GM12878 (cell line): ENCODE measurements at regions not wholly inside any gene's neighbourhood (a gene's known extent, or its start where the extent isn't known, plus 50 kb on each side); places are given as distances from the start of the nearest gene placed in this dataset.

Experiments
- ATAC-seq: fragments of 200-7000 bp; cut with Tn5 transposase; 3 replicates; pipeline ENCODE4 v1.9.1; 2020; ENCODE audit warnings: mild to moderate bottlenecking, moderate library complexity
- BruUV-seq: library from RNA; stranded (reverse); fragments of 400-500 nt; replicated peaks from 2 replicates; lab custom pipeline; 2021; lab: Mats Ljungman, UMichigan
- CTCF ChIA-PET: fragments of 300-600 bp; sonication (Branson Sonifier 250); formaldehyde crosslinking; extraction: SDS; loops from one replicate; lab custom pipeline; 2021; ENCODE audit warnings: inconsistent platforms; lab: Yijun Ruan, JAX
- POLR2A ChIA-PET: fragments of 350-600 bp; formaldehyde crosslinking; extraction: SDS; loops from one replicate; lab custom pipeline; 2021; ENCODE audit warnings: inconsistent platforms; lab: Charles Lee
- RAD21 ChIA-PET: fragments of 300-600 bp; sonication (Branson Sonifier 250); formaldehyde crosslinking; loops from one replicate; lab custom pipeline; 2023; ENCODE audit warnings: antibody characterized with exemption; ENCODE audit not compliant: unreplicated experiment; lab: Charles Lee
- SMC1A ChIA-PET: fragments of 300-600 bp; sonication (Branson Sonifier 250); formaldehyde crosslinking; loops from one replicate; lab custom pipeline; 2023; ENCODE audit not compliant: unreplicated experiment, uncharacterized antibody; lab: Charles Lee
- DNase-seq: peaks from one replicate; pipeline ENCODE4 v3.0.0-alpha.2; 2011; ENCODE audit warnings: low read depth, low spot score
- FAIRE-seq: peaks from 3 replicates; lab custom pipeline; 2011; peaks lifted over from hg19 to GRCh38; lab: Jason Lieb, UNC
- H2AFZ ChIP-seq: 2 replicates; pipeline ENCODE4 v1.6.0; 2011; ENCODE audit warnings: low read depth, low read length, control low read depth; ENCODE audit not compliant: control insufficient read depth
- H3K27ac ChIP-seq: 2 replicates; pipeline ENCODE4 v1.5.1; 2011; ENCODE audit warnings: control low read depth; ENCODE audit not compliant: control insufficient read depth, insufficient read depth
- H3K27me3 ChIP-seq, 2 experiments: replicated peaks in 1 of 2; 2 replicates each; pipeline versions ENCODE4 v1.6.0 to v1.6.1; 2011; ENCODE audit warnings: low read length in 1 of 2; ENCODE audit not compliant: control insufficient read depth in 2 of 2, insufficient read depth in 2 of 2
- H3K36me3 ChIP-seq, 2 experiments: 2 replicates each; pipeline ENCODE4 v1.5.1; 2011; ENCODE audit warnings: low read length in 1 of 2; ENCODE audit not compliant: control insufficient read depth in 2 of 2, insufficient read depth in 2 of 2
- H3K4me1 ChIP-seq: 2 replicates; pipeline ENCODE4 v1.6.1; 2011; ENCODE audit warnings: mild to moderate bottlenecking, low read length, moderate library complexity, mixed read lengths; ENCODE audit not compliant: control insufficient read depth, insufficient read depth
- H3K4me2 ChIP-seq: 2 replicates; pipeline ENCODE4 v1.6.0; 2011; ENCODE audit warnings: control low read depth; ENCODE audit not compliant: control insufficient read depth, insufficient read depth
- H3K4me3 ChIP-seq: fragments of 200-600 bp; sonication (generic); 2 replicates; pipeline ENCODE4 v1.5.1; 2016
- H3K79me2 ChIP-seq: 2 replicates; pipeline ENCODE4 v1.6.0; 2011; ENCODE audit warnings: low read length; ENCODE audit not compliant: control insufficient read depth, insufficient read depth
- H3K9ac ChIP-seq: 2 replicates; pipeline ENCODE4 v1.8.0; 2011; ENCODE audit warnings: low read length, control low read depth, mixed read lengths; ENCODE audit not compliant: control insufficient read depth, insufficient read depth
- H3K9me3 ChIP-seq: replicated peaks from 3 replicates; pipeline ENCODE4 v1.5.1; 2011; ENCODE audit warnings: mild to moderate bottlenecking, low read length; ENCODE audit not compliant: control insufficient read depth, insufficient read depth
- H4K20me1 ChIP-seq: 2 replicates; pipeline ENCODE4 v1.6.0; 2011; ENCODE audit not compliant: control insufficient read depth, insufficient read depth
- CHD2 ChIP-seq: IDR thresholded peaks from 2 replicates; pipeline ENCODE4 v1.6.1; 2011; ENCODE audit warnings: low read depth, low read length, improper control_type of control experiment, borderline replicate concordance
- CREB1 ChIP-seq: IDR thresholded peaks from 2 replicates; pipeline ENCODE4 v1.6.1; 2012; ENCODE audit warnings: low read depth, mild to moderate bottlenecking, inconsistent platforms
- IRF4 ChIP-seq: IDR thresholded peaks from 2 replicates; pipeline ENCODE4 v1.6.1; 2011; ENCODE audit warnings: low read depth, low read length
- NFYA ChIP-seq: IDR thresholded peaks from 2 replicates; pipeline ENCODE4 v1.6.1; 2011; ENCODE audit warnings: low read depth, mild to moderate bottlenecking, low read length, improper control_type of control experiment, borderline replicate concordance
- NR2C1 ChIP-seq: fragments of 450-650 bp; IDR thresholded peaks from 2 replicates; pipeline ENCODE4 v1.6.1; 2017; ENCODE audit warnings: antibody characterized with exemption, mild to moderate bottlenecking, moderate library complexity
- POU2F2 ChIP-seq: IDR thresholded peaks from 3 replicates; pipeline ENCODE4 v1.6.1; 2011; ENCODE audit warnings: low read depth, mild to moderate bottlenecking, low read length, borderline replicate concordance
- PRDM15 ChIP-seq: fragments of 450-650 bp; formaldehyde crosslinking; IDR thresholded peaks from 2 replicates; pipeline ENCODE4 v1.4.0; 2020; ENCODE audit warnings: mild to moderate bottlenecking, moderate library complexity
- RELA ChIP-seq: fragments of 450-650 bp; IDR thresholded peaks from 2 replicates; pipeline ENCODE4 v1.8.0; 2014; ENCODE audit warnings: borderline replicate concordance; ENCODE audit not compliant: partially characterized antibody
- RELB ChIP-seq: fragments of 450-650 bp; IDR thresholded peaks from 2 replicates; pipeline ENCODE4 v1.6.1; 2017; ENCODE audit warnings: low read depth, mild to moderate bottlenecking, moderate library complexity
- RFX5 ChIP-seq: IDR thresholded peaks from 2 replicates; pipeline ENCODE4 v1.6.1; 2011; ENCODE audit warnings: low read depth, low read length, improper control_type of control experiment
- RUNX3 ChIP-seq: IDR thresholded peaks from 2 replicates; pipeline ENCODE4 v1.6.1; 2012; ENCODE audit warnings: low read length, inconsistent platforms
- TBL1XR1 ChIP-seq: IDR thresholded peaks from 2 replicates; pipeline ENCODE4 v1.6.1; 2012; ENCODE audit warnings: low read depth, low read length, improper control_type of control experiment
- ZNF217 ChIP-seq: fragments of 450-650 bp; IDR thresholded peaks from 2 replicates; pipeline ENCODE4 v1.6.1; 2017; ENCODE audit warnings: antibody characterized with exemption, mild to moderate bottlenecking
- ZNF24 ChIP-seq: fragments of 450-650 bp; IDR thresholded peaks from 2 replicates; pipeline ENCODE4 v1.6.1; 2017; ENCODE audit warnings: antibody characterized with exemption, mild to moderate bottlenecking
- ZNF274 ChIP-seq: IDR thresholded peaks from one replicate; pipeline ENCODE4 v1.8.0; 2011; ENCODE audit not compliant: insufficient read length, insufficient read depth
- ZSCAN29 ChIP-seq: fragments of 450-650 bp; IDR thresholded peaks from 2 replicates; pipeline ENCODE4 v1.6.1; 2017; ENCODE audit warnings: mild to moderate bottlenecking, moderate library complexity
- WGBS: methylation state at CpG from one replicate; pipeline ENCODE4 v1.1.6; 2016; ENCODE audit warnings: low lambda C conversion rate; ENCODE audit not compliant: insufficient replicate concordance, insufficient coverage; ENCODE audit errors: missing lambda C conversion rate; 5-methylcytosine and 5-hydroxymethylcytosine counted together
- in situ Hi-C: fragments of 300-500 bp; cut with MboI; formaldehyde crosslinking; loops from 9 replicates; pipeline ENCODE4 v1.14.3; 2018; ENCODE audit warnings: mixed read lengths
- intact Hi-C: fragments of 100-400 bp; cut with micrococcal nuclease; formaldehyde crosslinking; loops from one replicate; pipeline ENCODE4 v1.14.2; 2022; ENCODE audit not compliant: unreplicated experiment

GRCh38 chr13:31945202-31945961 is 86.2 kb upstream of the FRY start:
- no peak for FAIRE-seq
- no peaks in the 10 kb centered on the region for H4K20me1 ChIP-seq
- TF ChIP-seq NFYA = no peak
- TF ChIP-seq ZNF217 = no peak
- no peak for TF ChIP-seq NR2C1
- no peak for TF ChIP-seq ZNF24
- no peak for TF ChIP-seq RELA
- no peak for TF ChIP-seq PRDM15
- TF ChIP-seq RFX5 = no peak
- TF ChIP-seq CHD2 = no peak
- TF ChIP-seq ZNF274 = no peak
- TF ChIP-seq IRF4 = no peak
- TF ChIP-seq CREB1 = no peak
- no peak for TF ChIP-seq TBL1XR1
- TF ChIP-seq RELB = no peak
- no peak for TF ChIP-seq POU2F2
- TF ChIP-seq ZSCAN29 = no peak
- no peak for TF ChIP-seq RUNX3

More at GRCh38 chr13:31945202-31945961, 86.2 kb upstream of the FRY start:
- ChIA-PET POLR2A (no interaction called here), RAD21 (interaction anchor here (0.8 to 4.8 kb wide), 6 partner anchors 9 to 35 kb away, joined by 3 to 26 read pairs (median 4); no protein-coding TSS in a partner anchor), CTCF (interaction anchor here (1.1 to 3.0 kb wide), 5 partner anchors 13 to 35 kb away, joined by 3 to 19 read pairs (median 5); no protein-coding TSS in a partner anchor), SMC1A (interaction anchor here (0.5 to 2.1 kb wide), 8 partner anchors 10 to 1281 kb away, joined by 3 to 6 read pairs (median 4); no protein-coding TSS in a partner anchor)
- ATAC-seq (no peak), DNase-seq (no peak)
- no peaks in the 10 kb centered on the region for H3K27me3 ChIP-seq
- H3K4me1 ChIP-seq = peaks cover 9% of the 10 kb centered on the region
- H3K9ac ChIP-seq = no peak overlapping the region
- H3K27ac ChIP-seq = no peak overlapping the region
- no peak overlapping the region for H3K4me2 ChIP-seq
- H3K36me3 ChIP-seq = no peaks in the 10 kb centered on the region
- BruUV-seq = no TSS peak
- H2AFZ ChIP-seq = no peak overlapping the region
- intact Hi-C loops (no loop called here), in situ Hi-C loops (no loop called here)
- no peaks in the 10 kb centered on the region for H3K79me2 ChIP-seq
- no peaks in the 10 kb centered on the region for H3K9me3 ChIP-seq
- no peak overlapping the region for H3K4me3 ChIP-seq
- 80% methylated on average over 14 of the region's 14 CpGs for WGBS
